ENCODE measurements at regions not wholly inside any gene's neighbourhood (a gene's known extent, or its start where the extent isn't known, plus 50 kb on each side); places are given as distances from the start of the nearest gene placed in this dataset.

DNA sequence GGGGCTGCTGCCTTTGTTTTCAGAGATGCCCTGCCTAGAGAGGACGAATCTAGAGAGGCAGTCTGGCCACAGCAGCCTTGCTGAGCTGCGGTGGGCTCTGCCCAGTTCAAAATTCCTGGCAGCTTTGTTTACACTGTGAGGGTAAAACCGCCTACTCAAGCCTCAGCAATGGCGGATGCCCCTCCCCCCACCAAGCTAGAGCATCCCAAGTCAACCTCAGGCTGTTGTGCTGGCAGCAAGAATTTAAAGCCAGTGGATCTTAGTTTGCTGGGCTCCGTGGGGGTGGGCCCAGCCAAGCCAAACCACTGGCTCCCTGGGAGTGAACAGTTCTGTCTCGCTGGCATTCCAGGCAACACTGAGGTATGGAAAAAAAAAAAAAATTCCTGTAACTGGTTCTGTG, 970.9 kb downstream of the TBC1D32 start:
- TF ChIP-seq, protein P1, sequence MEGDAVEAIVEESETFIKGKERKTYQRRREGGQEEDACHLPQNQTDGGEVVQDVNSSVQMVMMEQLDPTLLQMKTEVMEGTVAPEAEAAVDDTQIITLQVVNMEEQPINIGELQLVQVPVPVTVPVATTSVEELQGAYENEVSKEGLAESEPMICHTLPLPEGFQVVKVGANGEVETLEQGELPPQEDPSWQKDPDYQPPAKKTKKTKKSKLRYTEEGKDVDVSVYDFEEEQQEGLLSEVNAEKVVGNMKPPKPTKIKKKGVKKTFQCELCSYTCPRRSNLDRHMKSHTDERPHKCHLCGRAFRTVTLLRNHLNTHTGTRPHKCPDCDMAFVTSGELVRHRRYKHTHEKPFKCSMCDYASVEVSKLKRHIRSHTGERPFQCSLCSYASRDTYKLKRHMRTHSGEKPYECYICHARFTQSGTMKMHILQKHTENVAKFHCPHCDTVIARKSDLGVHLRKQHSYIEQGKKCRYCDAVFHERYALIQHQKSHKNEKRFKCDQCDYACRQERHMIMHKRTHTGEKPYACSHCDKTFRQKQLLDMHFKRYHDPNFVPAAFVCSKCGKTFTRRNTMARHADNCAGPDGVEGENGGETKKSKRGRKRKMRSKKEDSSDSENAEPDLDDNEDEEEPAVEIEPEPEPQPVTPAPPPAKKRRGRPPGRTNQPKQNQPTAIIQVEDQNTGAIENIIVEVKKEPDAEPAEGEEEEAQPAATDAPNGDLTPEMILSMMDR (IDR thresholded peaks at IDR 0.05): no peak
- TF ChIP-seq POLR2A (IDR thresholded peaks at IDR 0.05): no peak
